Loucy (cell line): ENCODE measurements at regions not wholly inside any gene's neighbourhood (a gene's known extent, or its start where the extent isn't known, plus 50 kb on each side); places are given as distances from the start of the nearest gene placed in this dataset.
A peak's percentile ranks its signal among the peaks of the same experiment; 100 is the strongest.

Experiments
- EZH2phosphoT487 ChIP-seq: fragments of 200-600 bp; IDR thresholded peaks from 2 replicates; pipeline ENCODE4 v1.6.1; 2018; ENCODE audit warnings: antibody characterized with exemption, mild to moderate bottlenecking, moderate library complexity, borderline replicate concordance
- TF ChIP-seq, protein P1 (sequence below): fragments of 200-600 bp; sonication (generic); conservative IDR thresholded peaks from 2 replicates; pipeline ENCODE4 v1.5.1; 2014; ENCODE audit warnings: mild to moderate bottlenecking, antibody characterized with exemption, low read length

DNA sequence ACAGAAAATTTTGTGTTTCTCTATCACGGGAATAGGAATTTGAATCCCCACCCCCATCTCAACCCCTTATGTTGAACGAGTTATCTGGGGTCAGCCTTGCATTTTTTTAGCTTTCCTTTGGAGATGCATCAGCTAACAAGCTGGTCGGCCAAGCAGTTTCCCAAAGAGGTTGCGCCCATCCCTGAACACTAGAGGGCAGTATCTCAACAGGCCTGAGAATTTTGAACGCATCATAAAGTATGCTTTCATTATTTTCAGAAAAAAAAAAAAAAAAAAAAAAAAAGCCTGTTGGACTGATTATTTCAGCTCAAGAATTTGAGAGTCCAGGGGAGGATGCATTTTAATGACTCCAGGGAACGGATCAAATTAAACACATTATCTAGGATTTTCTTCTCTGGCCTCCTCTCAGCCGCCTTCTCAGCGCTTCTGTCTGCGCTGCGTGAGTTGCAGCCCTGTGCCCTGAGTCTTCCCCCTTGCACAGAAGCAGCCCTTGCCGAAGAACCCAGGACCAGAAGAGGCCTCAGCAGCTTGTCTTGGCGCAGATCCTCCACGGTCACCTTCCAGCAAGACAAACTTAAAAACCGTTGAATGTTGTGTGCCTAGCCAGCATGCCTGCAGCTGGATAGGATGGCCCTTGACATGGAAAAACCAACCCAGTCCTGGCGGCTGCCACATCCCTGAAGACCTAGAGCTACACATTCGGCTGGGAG lies 76.6 kb upstream of the GZMB start:
- TF ChIP-seq, protein P1, sequence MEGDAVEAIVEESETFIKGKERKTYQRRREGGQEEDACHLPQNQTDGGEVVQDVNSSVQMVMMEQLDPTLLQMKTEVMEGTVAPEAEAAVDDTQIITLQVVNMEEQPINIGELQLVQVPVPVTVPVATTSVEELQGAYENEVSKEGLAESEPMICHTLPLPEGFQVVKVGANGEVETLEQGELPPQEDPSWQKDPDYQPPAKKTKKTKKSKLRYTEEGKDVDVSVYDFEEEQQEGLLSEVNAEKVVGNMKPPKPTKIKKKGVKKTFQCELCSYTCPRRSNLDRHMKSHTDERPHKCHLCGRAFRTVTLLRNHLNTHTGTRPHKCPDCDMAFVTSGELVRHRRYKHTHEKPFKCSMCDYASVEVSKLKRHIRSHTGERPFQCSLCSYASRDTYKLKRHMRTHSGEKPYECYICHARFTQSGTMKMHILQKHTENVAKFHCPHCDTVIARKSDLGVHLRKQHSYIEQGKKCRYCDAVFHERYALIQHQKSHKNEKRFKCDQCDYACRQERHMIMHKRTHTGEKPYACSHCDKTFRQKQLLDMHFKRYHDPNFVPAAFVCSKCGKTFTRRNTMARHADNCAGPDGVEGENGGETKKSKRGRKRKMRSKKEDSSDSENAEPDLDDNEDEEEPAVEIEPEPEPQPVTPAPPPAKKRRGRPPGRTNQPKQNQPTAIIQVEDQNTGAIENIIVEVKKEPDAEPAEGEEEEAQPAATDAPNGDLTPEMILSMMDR: peak; percentile 88
- no peak for TF ChIP-seq EZH2phosphoT487
